ENCODE measurements at regions not wholly inside any gene's neighbourhood (a gene's known extent, or its start where the extent isn't known, plus 50 kb on each side); places are given as distances from the start of the nearest gene placed in this dataset.

DNA sequence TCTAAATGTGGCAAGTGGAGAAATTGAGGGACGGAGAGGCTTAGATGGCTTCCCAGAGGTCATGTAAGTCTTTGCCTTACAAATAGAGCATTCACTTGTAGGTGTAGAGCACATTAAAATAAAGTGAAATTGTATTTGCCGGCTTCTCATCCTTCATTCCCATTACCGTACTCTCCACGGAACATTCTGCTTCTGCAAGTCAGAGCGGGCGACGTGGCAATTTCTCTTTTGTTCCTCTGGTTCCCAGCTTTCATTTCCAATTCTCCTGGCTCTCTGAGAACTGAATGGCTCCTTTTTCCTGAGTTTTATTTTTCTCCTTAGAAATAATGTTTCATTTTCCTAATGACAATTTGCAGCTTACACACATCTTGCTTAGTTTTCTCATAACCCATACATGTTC, 51.3 kb upstream of the PFKP start:
- DNase-seq, result no peak

DNA sequence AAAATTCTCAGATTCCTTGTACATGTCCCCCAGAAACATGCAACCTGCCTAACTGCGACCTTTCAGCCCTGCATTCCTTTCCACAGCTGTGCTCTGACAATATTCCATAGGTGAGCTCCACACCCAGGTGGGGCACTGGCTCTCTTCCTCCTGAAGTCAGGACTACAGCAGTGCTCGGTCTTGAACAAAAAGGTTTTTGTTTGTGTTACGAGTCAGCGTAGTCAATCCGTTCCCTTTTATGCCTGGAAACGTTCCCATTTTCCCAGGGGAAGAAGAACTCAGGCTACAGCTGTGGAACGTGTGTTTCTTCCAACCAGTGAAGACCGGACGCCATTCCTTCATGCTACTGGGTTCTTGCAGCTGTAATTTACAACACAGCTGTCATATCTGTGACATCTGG, 52.4 kb upstream of the PFKP start:
- no peak for DNase-seq

DNA sequence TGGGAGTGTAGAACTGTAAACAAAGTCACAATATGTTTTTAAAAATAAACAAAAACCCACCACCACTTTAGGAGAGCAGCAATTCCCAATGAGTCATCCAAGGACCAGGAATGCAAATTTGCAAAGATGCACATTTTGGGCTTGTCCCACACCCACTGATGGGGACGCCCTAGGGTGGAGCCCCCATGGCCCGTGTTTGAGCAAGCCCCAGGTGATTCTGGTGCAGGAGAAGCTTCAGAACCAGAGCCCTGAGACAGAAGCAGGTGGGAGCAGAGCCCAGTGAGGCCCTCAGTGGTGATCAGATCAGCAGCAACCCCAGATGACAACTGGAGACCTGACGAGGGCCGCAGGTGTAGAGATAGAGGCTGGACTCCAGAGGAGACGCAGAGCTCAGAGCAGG, 55.1 kb upstream of the PFKP start:
- DNase-seq, result no peak

DNA sequence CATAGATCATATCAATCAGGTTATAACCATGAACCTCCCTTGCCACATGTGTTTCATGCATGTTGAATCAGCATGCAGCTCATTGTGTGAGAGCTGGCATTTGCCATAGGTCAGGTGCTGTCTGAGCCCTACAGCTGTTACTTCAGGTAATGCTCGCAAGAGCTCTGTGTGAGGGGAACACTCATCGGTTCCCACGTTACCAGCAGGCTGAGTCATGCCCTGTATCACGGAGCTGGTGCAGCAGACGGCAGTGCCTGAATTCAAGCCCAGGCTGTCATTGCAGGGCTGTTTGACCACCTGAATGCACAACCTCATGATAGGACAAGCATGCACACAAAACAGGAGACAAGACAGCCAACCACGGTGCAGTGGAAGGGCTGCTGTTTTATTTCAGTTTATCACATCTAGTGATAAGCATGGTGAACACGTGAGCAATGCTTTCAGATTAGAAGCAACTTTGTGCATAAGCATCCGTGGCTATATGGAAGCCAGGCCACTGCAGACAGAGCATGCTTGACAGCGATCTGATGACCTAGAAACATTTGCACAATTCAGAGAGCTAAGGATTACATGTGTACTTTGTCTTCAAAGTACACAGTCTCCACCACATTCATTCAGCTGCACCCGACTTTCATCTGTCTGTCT, 56.4 kb upstream of the PFKP start:
- DNase-seq, result no peak

DNA sequence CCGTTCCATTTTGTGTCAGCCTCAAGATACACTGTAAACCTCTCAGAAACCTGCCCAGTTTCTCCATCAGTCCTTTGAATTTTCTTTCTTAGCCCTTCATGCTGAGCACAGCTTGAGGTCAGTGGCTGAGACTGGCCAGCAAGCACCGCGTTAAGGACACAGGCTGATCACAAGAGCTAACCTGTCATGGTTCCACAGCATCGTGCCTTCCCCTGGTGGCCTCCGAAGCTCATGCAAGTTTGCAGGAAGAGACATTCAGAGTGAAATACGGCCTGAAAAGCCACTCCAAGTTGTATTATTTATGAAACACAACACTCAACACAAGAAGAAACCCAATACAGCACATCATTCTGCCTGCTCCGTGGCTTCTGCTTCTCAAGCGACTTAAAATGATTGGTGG, 57.0 kb upstream of the PFKP start:
- DNase-seq, result no peak

DNA sequence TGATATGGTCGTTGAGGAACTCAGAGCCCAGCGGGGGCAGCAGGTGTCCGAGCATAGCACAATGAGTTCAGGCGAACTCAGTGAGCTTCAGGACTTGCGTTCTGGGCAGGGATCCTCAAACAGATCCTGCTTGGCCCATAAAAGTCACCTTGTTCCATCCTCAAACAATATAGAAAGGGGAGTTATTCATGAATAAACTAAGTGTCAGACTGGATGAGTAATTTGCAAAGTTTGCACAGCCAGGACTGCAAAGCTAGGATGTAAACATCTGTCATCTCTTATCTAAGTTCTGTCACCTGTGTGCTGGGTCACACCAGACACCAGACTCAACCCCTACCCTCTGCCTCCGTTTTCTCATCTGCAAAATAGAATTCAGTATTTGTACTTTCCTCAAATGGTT, 58.0 kb upstream of the PFKP start:
- DNase-seq, result no peak

DNA sequence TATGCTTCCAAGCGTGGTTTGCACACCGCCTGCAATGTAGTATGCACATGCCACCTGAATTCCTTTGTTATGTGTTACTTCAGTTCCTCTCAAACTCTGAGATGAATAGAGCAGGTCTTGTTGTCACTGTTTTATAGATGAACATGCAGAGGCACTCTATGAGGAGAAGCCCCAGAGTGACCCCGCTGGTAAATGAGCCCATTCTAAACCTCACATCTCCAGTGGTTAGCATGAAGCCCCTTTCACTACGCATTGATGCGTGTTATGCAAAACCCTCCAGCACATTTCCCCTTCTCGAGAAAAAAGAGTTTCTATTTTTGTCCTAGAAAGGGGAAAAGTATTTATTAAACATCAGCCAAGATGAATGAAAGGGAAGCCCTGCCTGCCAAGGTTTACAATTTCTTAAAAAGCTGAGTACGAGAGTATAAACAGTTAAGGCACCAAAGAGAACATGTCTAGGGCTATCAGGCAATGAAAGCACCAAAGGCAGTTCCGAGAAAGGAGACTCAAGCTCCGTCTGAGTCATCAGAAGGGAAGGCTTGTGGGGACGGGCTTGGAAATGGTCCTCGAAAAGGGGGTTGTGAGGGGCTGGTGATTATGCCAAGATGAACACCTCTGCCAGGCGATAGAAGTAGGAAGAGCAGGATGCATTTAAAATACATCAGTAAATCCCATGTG, 58.7 kb upstream of the PFKP start:
- no peak for DNase-seq

DNA sequence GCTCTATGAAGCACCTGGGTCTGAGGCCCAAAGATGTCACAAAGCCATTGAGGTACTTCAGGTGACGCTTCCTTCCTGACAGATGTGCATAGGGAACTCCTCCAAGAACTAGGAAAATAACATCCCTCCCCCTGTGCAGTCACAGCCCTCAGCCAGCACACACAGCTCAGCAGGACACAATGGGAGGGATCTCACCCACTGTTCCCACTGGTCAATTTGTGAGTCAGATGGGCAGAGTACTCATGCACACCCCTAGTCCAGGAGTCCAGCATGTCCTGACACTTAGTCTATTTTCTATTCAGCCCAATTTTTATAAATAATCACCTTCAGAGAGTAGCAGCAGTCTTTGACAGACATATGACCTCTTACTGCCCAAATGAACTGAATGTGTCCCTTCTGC, 60.7 kb upstream of the PFKP start:
- no peak for DNase-seq

DNA sequence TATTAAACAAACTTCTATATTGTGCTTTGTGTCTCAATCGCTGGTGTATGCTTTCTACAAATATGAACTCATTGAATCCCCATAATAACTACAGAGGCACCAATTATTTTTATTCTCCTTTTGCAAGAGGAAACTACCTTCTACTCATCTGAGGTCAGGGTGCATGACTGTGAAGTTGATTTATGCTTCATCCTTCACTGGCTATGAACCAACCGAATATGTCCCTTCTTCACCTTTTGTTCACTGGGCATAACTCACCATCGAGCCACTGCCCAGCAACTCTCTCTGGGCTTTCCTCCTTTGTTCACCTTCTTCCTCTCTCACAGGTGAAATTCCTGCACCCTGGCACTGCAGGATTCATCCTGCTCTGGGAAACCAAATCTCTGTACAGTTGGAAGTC, 61.3 kb upstream of the PFKP start:
- DNase-seq, result no peak

DNA sequence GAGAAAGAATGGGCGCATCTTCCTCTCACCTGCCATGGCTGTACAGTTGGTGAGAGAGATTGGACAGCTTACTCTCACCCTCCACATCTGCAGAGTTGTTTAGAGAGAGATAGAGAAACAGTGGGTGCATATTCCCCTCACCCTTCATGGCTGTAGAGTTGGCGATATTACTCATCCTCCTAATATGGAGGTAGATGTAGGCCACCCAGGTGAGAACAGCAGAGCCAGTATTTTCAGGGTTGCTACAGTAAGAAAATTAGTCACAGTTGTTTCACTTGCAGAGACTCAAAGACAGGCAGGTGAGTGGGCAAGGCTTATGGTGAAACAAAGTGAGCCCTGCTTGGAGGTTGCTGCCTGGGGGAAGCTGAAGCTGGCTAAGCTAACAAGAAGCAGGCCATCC, 65.0 kb upstream of the PFKP start:
- no peak for DNase-seq

DNA sequence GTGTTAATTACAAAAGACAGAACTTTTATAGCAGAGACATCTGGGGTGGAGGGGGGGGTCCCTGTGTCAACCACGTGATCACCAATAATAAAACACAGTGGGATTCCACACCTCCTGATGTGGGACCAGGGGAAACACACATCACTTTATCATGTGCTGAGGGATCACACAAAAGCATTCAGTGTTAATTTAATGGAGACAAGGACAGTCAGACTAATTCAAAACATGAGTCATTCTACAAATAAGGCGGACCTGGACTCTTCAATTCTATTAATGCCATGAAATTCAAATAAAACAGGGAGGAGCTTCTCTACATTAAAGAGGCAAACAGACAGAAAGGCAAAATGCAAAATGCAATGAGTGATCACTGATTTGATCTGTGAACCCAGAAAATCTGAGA, 67.3 kb upstream of the PFKP start:
- DNase-seq, result no peak

DNA sequence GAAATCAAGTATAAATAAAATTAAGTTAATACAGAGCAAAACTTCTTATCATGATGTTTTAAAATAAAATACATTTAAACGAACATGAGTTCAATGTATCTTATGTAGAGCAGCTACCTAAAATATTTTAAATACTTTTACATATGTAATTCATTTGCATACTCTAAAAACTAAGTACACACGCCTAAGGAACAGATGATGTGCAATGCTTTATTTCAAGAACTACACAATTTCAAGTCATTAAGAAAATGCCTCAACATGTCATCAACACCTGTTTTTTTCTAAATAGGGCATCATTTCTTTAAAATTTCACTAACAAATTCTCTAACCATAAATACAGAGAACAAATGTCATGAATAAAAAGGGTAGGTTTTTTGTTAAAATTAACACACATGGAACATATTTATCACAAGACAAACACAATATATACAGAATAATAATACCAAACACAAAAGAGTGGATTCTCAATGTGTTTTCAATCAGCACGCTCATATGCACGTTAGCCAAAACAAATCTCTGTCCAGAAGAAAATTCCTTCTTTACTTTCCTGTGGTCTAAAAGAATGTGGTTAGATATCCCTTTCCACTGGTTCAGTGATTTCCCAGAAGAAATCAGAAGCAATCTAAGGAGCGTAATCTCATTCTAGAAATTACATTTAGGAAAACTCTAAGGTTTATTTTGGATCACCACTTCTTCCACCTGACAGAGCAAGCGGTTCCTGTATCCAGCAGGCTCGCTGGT, 73.0 kb upstream of the PFKP start:
- no peak for DNase-seq

DNA sequence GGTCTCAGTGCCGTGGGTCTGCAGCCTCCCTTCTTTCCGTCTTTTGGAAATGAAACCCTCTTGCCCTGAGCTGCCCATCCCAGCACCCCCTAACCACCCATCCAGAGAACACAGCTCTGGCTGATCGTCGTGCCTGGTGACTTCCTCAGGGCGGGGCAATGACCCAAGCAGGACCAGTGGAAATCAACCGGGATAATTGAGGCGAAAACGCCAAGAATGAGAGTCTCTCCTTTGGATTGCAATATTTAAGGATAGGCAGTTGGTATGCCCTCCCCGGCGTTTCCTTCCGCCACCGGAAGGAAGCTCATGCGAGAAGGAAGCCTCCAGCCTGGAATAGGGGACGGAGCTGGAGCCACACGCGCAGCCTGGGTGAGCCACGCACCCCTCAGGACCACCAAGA, 73.7 kb upstream of the PFKP start:
- no peak for DNase-seq

DNA sequence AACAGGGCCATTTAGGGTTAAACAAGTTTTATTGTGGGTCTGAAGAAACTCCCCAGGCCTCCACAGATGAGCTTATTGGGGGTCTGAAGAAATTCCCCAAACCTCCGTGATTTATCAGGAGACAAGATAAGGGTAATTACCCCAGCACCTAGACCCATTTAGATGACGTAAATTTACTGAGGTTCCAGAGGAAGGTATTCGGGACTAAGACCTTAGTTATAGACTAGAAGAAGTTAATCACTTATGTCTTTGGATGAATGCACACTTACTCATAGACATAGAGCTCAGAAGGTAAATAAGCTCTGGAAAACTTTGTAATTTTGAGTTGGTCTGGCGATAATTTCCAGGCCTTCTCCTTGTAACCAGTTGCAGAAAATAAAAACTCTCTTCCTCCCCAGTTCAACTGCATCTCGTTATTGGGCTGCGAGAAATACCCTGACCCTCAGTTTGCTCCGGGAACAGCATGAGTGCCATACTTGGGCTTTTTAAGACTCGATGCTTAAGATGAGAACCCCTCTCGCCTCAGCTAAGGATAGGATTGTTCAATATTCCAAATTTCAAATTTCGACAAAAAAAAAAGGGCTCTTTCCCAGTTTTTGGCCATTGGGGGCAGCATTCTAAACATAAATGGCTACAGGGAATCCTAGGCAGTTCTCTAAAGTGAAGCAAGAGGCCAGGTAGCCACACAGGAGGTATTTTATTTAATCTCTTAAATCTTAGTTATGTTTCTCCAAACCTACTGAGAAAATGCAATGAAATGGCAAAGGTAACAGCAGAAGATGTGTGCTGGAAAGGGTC, 74.7 kb upstream of the PFKP start:
- DNase-seq, result no peak

DNA sequence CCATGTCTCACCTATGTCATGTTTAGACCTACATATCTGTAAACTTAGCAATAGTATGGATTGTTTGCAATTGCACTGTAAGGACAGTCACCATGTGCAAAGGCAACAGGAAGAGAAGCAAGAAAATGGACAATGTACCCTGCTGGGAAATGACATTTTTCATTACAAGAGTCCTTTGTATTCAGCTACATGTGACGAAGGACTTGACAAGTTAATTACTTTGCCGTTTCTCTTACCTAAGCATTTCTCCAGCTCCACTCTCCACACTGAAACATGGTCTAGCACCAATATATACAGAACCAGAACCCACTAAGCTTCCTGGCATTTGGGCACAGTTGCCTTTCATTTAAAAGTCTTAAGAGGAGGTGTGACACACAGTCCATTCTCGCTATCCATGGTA, 76.6 kb upstream of the PFKP start:
- DNase-seq, result no peak

DNA sequence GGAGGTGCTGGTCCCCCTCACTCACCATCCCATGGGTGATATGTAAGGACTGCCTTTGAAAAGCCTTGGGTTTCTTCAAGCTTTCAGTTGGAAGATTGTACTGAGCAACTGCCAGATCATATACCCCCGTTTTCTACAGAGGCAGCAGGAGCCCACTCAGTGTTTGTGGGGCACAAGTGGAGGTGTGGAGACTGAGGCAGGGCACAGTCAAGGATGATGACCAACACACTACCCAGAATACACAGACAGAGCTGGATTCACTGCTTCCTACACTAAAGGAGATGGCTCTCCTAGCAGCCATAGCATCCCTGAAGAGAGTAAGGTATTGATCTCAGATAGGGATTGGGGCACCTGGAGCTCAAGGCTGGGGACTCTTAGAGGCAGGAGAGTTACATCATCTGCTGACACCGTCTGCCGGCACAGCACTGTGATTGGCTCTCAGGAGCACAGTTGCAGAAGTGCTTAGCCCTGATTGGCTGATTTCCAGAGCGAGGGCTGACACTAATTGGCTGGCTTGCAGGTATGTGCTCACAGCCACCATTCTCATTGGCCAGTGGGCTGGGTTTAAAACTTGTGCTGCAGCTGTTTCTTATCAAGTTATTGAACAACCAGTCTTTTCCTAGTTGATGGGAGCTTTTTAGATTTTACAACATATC, 77.9 kb upstream of the PFKP start:
- DNase-seq, result no peak

DNA sequence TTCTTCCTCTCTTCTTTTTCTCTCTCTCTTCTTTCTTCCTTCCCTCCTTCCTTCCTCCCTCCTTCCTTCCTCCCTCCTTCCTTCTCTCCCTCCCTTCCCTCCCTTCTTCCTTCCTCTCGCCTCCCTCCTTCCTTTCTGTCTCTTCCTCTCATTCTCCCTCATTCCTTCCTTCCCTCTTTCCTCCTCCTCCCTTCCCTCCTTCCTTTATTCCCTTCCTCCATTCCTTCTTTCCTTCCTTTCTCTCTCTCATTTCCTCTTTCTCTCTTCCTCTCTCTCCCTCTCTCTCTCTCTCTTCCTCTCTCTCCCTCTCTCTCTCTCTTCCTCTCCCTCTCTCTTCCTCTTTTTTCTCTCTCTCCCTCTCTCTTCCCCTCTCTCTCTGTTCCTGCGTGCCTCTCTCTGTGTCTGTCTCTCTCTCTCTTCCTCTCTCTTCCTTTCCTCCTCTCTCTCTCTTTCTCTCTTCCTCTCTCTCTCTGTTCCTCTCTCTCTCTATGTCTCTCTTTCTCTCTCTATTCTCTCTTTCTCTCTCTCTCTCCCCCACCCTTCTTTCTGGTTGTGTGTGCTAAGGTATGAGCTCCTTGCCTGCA, 80.1 kb upstream of the PFKP start:
- DNase-seq, result no peak

DNA sequence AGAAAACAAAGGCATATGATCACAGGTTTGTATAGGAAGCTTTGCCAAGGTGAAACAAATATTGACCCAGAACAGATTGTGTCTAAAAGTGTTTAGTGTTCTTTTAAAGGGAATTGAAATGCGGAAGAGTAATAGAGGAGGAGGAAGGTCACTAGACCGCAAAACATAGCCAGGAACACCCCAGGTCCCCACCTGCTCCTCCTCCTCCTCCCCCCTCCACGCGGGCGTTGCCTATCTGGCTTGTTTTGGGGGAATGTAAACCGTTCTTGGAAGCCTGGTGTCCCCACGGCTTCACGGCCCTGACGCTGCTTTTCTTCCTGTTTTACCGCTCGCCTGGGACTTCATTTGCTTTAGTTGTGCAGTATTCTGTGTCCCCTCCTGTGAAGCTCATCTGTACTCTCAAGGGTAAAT, 81.0 kb upstream of the PFKP start:
- no peak for DNase-seq

DNA sequence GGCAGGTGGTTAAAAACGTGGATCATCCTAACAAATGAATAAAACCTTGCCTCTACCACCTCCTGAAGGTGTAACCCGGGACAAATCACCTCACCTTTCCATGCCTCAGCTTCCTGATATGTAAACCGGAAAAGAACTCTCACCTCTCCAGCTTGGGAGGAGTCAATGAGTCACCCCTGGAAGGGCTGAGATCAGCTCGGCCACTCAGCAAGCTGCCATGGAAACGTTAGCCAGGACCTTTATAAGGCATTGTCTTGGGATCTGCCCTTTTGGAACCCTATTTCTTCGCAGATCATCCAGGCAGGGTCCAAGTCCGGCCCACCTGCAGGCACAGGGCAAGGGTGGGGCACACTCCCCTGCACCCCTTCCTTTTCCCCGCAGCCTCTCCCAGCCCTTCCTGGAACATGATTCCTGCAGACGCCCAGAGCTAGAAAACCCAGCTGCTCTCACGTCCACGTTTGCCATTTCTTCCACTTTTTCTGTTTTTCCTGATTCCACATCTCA, 81.6 kb upstream of the PFKP start:
- DNase-seq, result no peak

DNA sequence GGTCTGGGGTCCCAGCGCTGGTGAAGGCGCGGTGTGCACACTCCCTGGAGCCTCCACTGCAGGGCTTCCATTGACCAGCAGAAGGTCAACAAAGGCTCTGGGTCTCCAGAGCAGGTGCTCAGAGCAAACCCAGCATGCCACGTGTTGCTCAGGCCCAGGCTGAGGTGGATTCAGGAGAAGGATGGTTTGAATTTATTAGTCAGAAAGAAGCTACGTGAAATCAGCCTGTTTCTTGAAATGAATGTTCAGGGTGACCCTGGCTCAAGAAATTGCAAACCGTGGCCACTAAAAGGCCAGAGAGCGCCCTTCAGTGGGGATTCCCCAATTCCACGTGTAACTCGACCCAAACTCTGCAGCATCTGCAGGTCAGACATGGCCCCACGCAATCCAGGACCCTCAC, 82.7 kb upstream of the PFKP start:
- DNase-seq, result no peak

DNA sequence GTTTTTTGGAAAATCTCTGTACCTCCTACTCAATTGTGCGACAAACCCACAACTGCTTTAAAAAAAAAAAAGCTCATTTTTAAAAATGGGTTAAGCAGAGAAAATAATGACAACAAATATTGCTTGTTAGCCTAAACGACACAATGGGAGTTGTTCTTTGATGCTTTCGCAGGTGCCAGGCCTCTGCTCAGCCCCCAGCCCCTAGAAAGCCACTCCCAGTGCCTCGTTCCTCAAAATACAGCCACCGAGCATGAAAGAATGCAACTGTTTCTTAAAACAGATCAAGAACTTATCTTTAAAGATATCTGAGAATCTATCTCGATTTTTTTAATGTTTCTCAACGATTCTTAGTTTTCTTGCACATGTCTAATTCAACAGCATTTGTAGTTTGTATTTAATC, 85.2 kb upstream of the PFKP start:
- no peak for DNase-seq

DNA sequence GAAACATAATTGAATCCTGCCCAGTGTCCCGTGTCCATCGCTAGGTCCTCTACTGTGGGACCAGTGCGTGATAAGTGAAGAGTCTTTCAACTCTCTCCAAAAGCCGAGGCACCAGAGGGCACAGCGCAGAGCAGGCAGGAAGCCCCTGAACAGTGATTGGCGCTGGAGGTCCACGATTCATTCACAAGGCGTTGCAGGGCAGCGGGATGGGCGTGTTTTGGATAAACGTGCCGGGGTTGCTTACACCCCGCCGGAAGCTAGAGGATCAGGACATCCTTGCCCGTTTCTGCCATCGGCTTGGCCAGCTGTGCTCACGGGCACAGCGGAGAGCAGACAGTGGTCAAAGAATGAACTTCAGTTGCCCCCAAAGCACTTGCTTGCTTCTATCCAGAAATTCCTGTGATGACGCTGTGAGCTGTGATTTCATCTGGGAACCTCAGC, 86.0 kb upstream of the PFKP start:
- DNase-seq, result no peak
